OCI-LY1 (cell line): ENCODE measurements at regions not wholly inside any gene's neighbourhood (a gene's known extent, or its start where the extent isn't known, plus 50 kb on each side); places are given as distances from the start of the nearest gene placed in this dataset.

ENCODE experiments used
- EZH2 ChIP-seq: fragments of 200-600 bp; sonication (generic), shearing (Covaris generic); IDR thresholded peaks from 2 replicates; pipeline ENCODE4 v1.8.0; 2017; ENCODE audit warnings: borderline replicate concordance, mixed run types, mild to moderate bottlenecking, antibody characterized with exemption, low read length, moderate library complexity, mixed read lengths
- TF ChIP-seq, protein P1 (sequence below): fragments of 200-600 bp; sonication (generic), shearing (Covaris generic); IDR thresholded peaks from 2 replicates; pipeline ENCODE4 v1.5.1; 2017; ENCODE audit warnings: mild to moderate bottlenecking, antibody characterized with exemption, low read length, moderate library complexity, mixed read lengths

DNA sequence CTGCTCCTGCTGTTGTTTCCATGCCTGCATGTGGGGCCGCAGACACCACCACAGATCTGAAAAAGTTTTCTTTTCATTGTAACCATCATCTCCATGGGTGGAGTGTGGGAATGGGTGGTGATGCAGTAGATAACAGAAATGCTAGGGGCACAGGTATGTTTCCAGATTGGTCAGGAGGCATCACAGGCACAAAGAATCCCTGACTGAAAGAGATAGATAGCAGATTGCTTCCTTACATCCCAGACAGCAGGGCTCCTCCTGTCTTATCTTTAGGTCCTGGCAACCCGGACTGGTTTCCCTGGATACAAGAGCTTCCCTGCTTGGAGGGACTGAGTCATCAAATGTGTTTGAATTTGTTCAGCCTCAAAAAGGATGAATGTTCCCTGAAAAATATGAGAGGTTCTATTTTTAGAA lies 1937.6 kb downstream of the PCDH9 start:
- TF ChIP-seq, protein P1, sequence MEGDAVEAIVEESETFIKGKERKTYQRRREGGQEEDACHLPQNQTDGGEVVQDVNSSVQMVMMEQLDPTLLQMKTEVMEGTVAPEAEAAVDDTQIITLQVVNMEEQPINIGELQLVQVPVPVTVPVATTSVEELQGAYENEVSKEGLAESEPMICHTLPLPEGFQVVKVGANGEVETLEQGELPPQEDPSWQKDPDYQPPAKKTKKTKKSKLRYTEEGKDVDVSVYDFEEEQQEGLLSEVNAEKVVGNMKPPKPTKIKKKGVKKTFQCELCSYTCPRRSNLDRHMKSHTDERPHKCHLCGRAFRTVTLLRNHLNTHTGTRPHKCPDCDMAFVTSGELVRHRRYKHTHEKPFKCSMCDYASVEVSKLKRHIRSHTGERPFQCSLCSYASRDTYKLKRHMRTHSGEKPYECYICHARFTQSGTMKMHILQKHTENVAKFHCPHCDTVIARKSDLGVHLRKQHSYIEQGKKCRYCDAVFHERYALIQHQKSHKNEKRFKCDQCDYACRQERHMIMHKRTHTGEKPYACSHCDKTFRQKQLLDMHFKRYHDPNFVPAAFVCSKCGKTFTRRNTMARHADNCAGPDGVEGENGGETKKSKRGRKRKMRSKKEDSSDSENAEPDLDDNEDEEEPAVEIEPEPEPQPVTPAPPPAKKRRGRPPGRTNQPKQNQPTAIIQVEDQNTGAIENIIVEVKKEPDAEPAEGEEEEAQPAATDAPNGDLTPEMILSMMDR, result no peak
- no peak for TF ChIP-seq EZH2
